ENCODE measurements at regions not wholly inside any gene's neighbourhood (a gene's known extent, or its start where the extent isn't known, plus 50 kb on each side); places are given as distances from the start of the nearest gene placed in this dataset.

GRCh38 chr15:98315971-98316370 is 332.4 kb upstream of the IGF1R start:
- no peak for DNase-seq (ENCODE audit: insufficient read length, low spot score, missing footprints)
- H3K4me3 ChIP-seq (ENCODE audit: insufficient read depth, low read length): no peak overlapping the region
- H3K36me3 ChIP-seq (ENCODE audit: insufficient read depth, low read length): no peaks in the 10 kb centered on the region
- no peak for TF ChIP-seq CTCF (IDR thresholded peaks at IDR 0.05; ENCODE audit: extremely low read depth, low read depth, low read length)
- no peaks in the 10 kb centered on the region for H4K20me1 ChIP-seq (ENCODE audit: insufficient read depth, low read length)
- H3K4me1 ChIP-seq (ENCODE audit: insufficient read depth, low read length): no peaks in the 10 kb centered on the region
- no peaks in the 10 kb centered on the region for H3K79me2 ChIP-seq (ENCODE audit: insufficient read depth, low read length)
- no peaks in the 10 kb centered on the region for H3K27me3 ChIP-seq (ENCODE audit: insufficient read depth, low read length)
- no peak overlapping the region for H3K27ac ChIP-seq (ENCODE audit: low read depth, low read length)
- no peak overlapping the region for H2AFZ ChIP-seq (ENCODE audit: low read length)
- no peak overlapping the region for H3K4me2 ChIP-seq (ENCODE audit: insufficient read depth, low read length)
- no peaks in the 10 kb centered on the region for H3K9me3 ChIP-seq (ENCODE audit: low read depth, low read length)

GRCh38 chr15:98321896-98322295 is 326.4 kb upstream of the IGF1R start:
- Histone ChIP-seq H3K4me2 (ENCODE audit: insufficient read depth, low read length) (no peak overlapping the region), H4K20me1 (ENCODE audit: insufficient read depth, low read length) (no peaks in the 10 kb centered on the region), H3K4me3 (ENCODE audit: insufficient read depth, low read length) (no peak overlapping the region), H3K4me1 (ENCODE audit: insufficient read depth, low read length) (no peaks in the 10 kb centered on the region), H3K27ac (ENCODE audit: low read depth, low read length) (no peak overlapping the region), H3K9me3 (ENCODE audit: low read depth, low read length) (no peaks in the 10 kb centered on the region), H3K27me3 (ENCODE audit: insufficient read depth, low read length) (no peaks in the 10 kb centered on the region), H2AFZ (ENCODE audit: low read length) (no peak overlapping the region), H3K36me3 (ENCODE audit: insufficient read depth, low read length) (no peaks in the 10 kb centered on the region), H3K79me2 (ENCODE audit: insufficient read depth, low read length) (no peaks in the 10 kb centered on the region)
- DNase-seq (ENCODE audit: insufficient read length, low spot score, missing footprints): no peak
- TF ChIP-seq CTCF (IDR thresholded peaks at IDR 0.05; ENCODE audit: extremely low read depth, low read depth, low read length): no peak

GRCh38 chr15:98322581-98322980 is 325.8 kb upstream of the IGF1R start:
- H3K4me1 ChIP-seq (ENCODE audit: insufficient read depth, low read length): no peaks in the 10 kb centered on the region
- TF ChIP-seq CTCF (IDR thresholded peaks at IDR 0.05; ENCODE audit: extremely low read depth, low read depth, low read length): no peak
- no peak overlapping the region for H2AFZ ChIP-seq (ENCODE audit: low read length)
- no peaks in the 10 kb centered on the region for H3K9me3 ChIP-seq (ENCODE audit: low read depth, low read length)
- no peaks in the 10 kb centered on the region for H3K79me2 ChIP-seq (ENCODE audit: insufficient read depth, low read length)
- no peak overlapping the region for H3K27ac ChIP-seq (ENCODE audit: low read depth, low read length)
- no peak overlapping the region for H3K4me3 ChIP-seq (ENCODE audit: insufficient read depth, low read length)
- no peaks in the 10 kb centered on the region for H4K20me1 ChIP-seq (ENCODE audit: insufficient read depth, low read length)
- H3K36me3 ChIP-seq (ENCODE audit: insufficient read depth, low read length): no peaks in the 10 kb centered on the region
- no peak for DNase-seq (ENCODE audit: insufficient read length, low spot score, missing footprints)
- no peaks in the 10 kb centered on the region for H3K27me3 ChIP-seq (ENCODE audit: insufficient read depth, low read length)
- H3K4me2 ChIP-seq (ENCODE audit: insufficient read depth, low read length): no peak overlapping the region

- TF ChIP-seq CTCF (IDR thresholded peaks at IDR 0.05; ENCODE audit: extremely low read depth, low read depth, low read length): no peak
- Histone ChIP-seq H3K4me1 (ENCODE audit: insufficient read depth, low read length) (no peaks in the 10 kb centered on the region), H4K20me1 (ENCODE audit: insufficient read depth, low read length) (no peaks in the 10 kb centered on the region), H3K9me3 (ENCODE audit: low read depth, low read length) (no peaks in the 10 kb centered on the region), H3K27me3 (ENCODE audit: insufficient read depth, low read length) (no peaks in the 10 kb centered on the region), H3K4me2 (ENCODE audit: insufficient read depth, low read length) (no peak overlapping the region), H2AFZ (ENCODE audit: low read length) (no peak overlapping the region), H3K79me2 (ENCODE audit: insufficient read depth, low read length) (no peaks in the 10 kb centered on the region), H3K36me3 (ENCODE audit: insufficient read depth, low read length) (no peaks in the 10 kb centered on the region), H3K27ac (ENCODE audit: low read depth, low read length) (no peak overlapping the region), H3K4me3 (ENCODE audit: insufficient read depth, low read length) (no peak overlapping the region)
- no peak for DNase-seq (ENCODE audit: insufficient read length, low spot score, missing footprints)
Measured at GRCh38 chr15:98324341-98324970, 323.9 kb upstream of the IGF1R start.

Measured in osteoblast (primary cell).